Gastrocnemius medialis (tissue), 4 donors: ENCODE measurements at regions not wholly inside any gene's neighbourhood (a gene's known extent, or its start where the extent isn't known, plus 50 kb on each side); places are given as distances from the start of the nearest gene placed in this dataset.

Source experiments
- POLR2A ChIP-seq, 2 donors: fragments of 450-650 bp; IDR thresholded peaks; one replicate each; pipeline ENCODE4 v1.6.1; 2017; ENCODE audit warnings: antibody characterized with exemption in 2 of 2, mild to moderate bottlenecking in 2 of 2, moderate library complexity in 2 of 2
- TF ChIP-seq, protein P1 (sequence below), 5 experiments: fragments of 450-650 bp in 3 of 5; fragments of 200-600 bp in 2 of 5; sonication (generic) in 2 of 5; IDR thresholded peaks in 4 of 5; conservative IDR thresholded peaks in 1 of 5; 1 replicate in 4 of 5; 2 replicates in 1 of 5; pipeline ENCODE4 v1.5.1; 2016 to 2019; ENCODE audit warnings: antibody characterized with exemption in 5 of 5, mild to moderate bottlenecking in 3 of 5, moderate library complexity in 3 of 5

GRCh38 chrX:45258731-45259402 lies 58.2 kb upstream of the DIPK2B start:
- TF ChIP-seq, protein P1, sequence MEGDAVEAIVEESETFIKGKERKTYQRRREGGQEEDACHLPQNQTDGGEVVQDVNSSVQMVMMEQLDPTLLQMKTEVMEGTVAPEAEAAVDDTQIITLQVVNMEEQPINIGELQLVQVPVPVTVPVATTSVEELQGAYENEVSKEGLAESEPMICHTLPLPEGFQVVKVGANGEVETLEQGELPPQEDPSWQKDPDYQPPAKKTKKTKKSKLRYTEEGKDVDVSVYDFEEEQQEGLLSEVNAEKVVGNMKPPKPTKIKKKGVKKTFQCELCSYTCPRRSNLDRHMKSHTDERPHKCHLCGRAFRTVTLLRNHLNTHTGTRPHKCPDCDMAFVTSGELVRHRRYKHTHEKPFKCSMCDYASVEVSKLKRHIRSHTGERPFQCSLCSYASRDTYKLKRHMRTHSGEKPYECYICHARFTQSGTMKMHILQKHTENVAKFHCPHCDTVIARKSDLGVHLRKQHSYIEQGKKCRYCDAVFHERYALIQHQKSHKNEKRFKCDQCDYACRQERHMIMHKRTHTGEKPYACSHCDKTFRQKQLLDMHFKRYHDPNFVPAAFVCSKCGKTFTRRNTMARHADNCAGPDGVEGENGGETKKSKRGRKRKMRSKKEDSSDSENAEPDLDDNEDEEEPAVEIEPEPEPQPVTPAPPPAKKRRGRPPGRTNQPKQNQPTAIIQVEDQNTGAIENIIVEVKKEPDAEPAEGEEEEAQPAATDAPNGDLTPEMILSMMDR (IDR thresholded peaks at IDR 0.05 in 4 of 5, conservative IDR thresholded peaks at IDR 0.05 in 1 of 5): no peak
- TF ChIP-seq POLR2A (IDR thresholded peaks at IDR 0.05): no peak
